Natural killer cell (primary cell): ENCODE measurements at regions not wholly inside any gene's neighbourhood (a gene's known extent, or its start where the extent isn't known, plus 50 kb on each side); places are given as distances from the start of the nearest gene placed in this dataset.

Source experiments
- ATAC-seq, 3 donors: fragments of 150-1000 bp in 2 of 3; fragments of 200-7000 bp in 1 of 3; cut with Tn5 transposase; 1 replicate in 1 of 3; 2 replicates in 2 of 3; pipeline ENCODE4 v1.10.0; 2021; ENCODE audit warnings: mild to moderate bottlenecking in 2 of 3, moderate library complexity in 2 of 3
- DNase-seq, 2 donors: peaks; one replicate each; pipeline versions ENCODE4 v3.0.0 to v3.0.0-alpha.2; 2013 to 2021; ENCODE audit warnings: mixed read lengths in 1 of 2
- H3K27ac ChIP-seq: one replicate; pipeline ENCODE4 v1.5.1; 2013; ENCODE audit warnings: mild to moderate bottlenecking, low read length
- H3K27me3 ChIP-seq: one replicate; pipeline ENCODE4 v1.6.1; 2013; ENCODE audit warnings: low read length; ENCODE audit not compliant: control insufficient read depth, insufficient read depth
- H3K36me3 ChIP-seq: one replicate; pipeline ENCODE4 v1.6.1; 2013; ENCODE audit warnings: low read length; ENCODE audit not compliant: control insufficient read depth, insufficient read depth
- H3K4me1 ChIP-seq: one replicate; pipeline ENCODE4 v1.6.1; 2013; ENCODE audit warnings: low read length; ENCODE audit not compliant: control insufficient read depth, insufficient read depth
- H3K4me3 ChIP-seq: one replicate; pipeline ENCODE4 v1.5.1; 2013; ENCODE audit warnings: low read length
- H3K9me3 ChIP-seq: one replicate; pipeline ENCODE4 v1.6.1; 2013; ENCODE audit warnings: low read length; ENCODE audit not compliant: control insufficient read depth, insufficient read depth
- H3K27ac Mint-ChIP-seq, 2 donors: one replicate each; pipeline ENCODE4 v1.8.0; 2022; ENCODE audit warnings: mild to moderate bottlenecking in 2 of 2, mixed read lengths in 2 of 2, moderate library complexity in 1 of 2
- H3K27me3 Mint-ChIP-seq, 2 donors: one replicate each; pipeline ENCODE4 v1.8.0; 2022; ENCODE audit warnings: low read depth in 2 of 2, mixed read lengths in 2 of 2
- H3K36me3 Mint-ChIP-seq: one replicate; pipeline ENCODE4 v1.8.0; 2022; ENCODE audit warnings: mixed read lengths
- H3K4me1 Mint-ChIP-seq, 2 donors: one replicate each; pipeline ENCODE4 v1.8.0; 2022; ENCODE audit warnings: mixed read lengths in 2 of 2
- H3K4me3 Mint-ChIP-seq: one replicate; pipeline ENCODE4 v1.8.0; 2022; ENCODE audit warnings: mild to moderate bottlenecking, moderate library complexity, mixed read lengths
- H3K9me3 Mint-ChIP-seq, 2 donors: one replicate each; pipeline ENCODE4 v1.8.0; 2022; ENCODE audit warnings: mixed read lengths in 2 of 2
- WGBS: methylation state at CpG from one replicate; pipeline ENCODE4 v1.1.7; 2013; ENCODE audit warnings: missing lambda C conversion rate; ENCODE audit not compliant: insufficient coverage; 5-methylcytosine and 5-hydroxymethylcytosine counted together
- intact Hi-C: fragments of 100-400 bp; cut with micrococcal nuclease; formaldehyde crosslinking; loops from one replicate; pipeline ENCODE4 v1.14.2; 2022
- TF ChIP-seq, protein P1 (sequence below): fragments of 200-600 bp; IDR thresholded peaks from one replicate; pipeline ENCODE4 v1.8.0; 2022; ENCODE audit warnings: antibody characterized with exemption

DNA sequence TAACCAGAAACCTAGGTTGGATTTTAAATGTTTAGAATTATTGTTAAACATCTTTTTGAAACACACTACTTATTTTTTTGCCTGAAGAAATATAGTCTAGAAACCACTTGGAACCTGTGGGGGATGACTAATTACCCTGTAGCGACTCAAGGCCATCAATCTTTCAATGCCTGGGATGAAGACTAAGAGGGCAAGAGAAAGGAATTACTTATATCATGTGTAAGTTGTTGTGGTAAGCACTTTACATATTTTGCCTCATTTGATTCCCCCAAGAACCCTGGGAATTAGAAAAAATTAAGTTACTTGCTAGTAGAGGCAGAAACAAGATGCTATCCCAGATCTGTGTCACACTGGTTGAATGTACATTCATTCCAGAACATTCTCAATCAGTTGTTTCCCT lies 170.9 kb upstream of the GRIA3 start:
- Histone ChIP-seq H3K27me3 (no peaks in the 10 kb centered on the region), H3K4me1 (no peaks in the 10 kb centered on the region), H3K9me3 (no peaks in the 10 kb centered on the region), H3K4me3 (no peak overlapping the region), H3K27ac (no peak overlapping the region), H3K36me3 (no peaks in the 10 kb centered on the region)
- ATAC-seq = no peak
- intact Hi-C loops = no loop called here
- TF ChIP-seq, protein P1, sequence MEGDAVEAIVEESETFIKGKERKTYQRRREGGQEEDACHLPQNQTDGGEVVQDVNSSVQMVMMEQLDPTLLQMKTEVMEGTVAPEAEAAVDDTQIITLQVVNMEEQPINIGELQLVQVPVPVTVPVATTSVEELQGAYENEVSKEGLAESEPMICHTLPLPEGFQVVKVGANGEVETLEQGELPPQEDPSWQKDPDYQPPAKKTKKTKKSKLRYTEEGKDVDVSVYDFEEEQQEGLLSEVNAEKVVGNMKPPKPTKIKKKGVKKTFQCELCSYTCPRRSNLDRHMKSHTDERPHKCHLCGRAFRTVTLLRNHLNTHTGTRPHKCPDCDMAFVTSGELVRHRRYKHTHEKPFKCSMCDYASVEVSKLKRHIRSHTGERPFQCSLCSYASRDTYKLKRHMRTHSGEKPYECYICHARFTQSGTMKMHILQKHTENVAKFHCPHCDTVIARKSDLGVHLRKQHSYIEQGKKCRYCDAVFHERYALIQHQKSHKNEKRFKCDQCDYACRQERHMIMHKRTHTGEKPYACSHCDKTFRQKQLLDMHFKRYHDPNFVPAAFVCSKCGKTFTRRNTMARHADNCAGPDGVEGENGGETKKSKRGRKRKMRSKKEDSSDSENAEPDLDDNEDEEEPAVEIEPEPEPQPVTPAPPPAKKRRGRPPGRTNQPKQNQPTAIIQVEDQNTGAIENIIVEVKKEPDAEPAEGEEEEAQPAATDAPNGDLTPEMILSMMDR = no peak
- H3K27me3 Mint-ChIP-seq = no peaks in the 10 kb centered on the region
- DNase-seq = no peak
- H3K4me3 Mint-ChIP-seq = no peak overlapping the region
- WGBS = 38% methylated on average over 1 of the region's 1 CpG
- H3K9me3 Mint-ChIP-seq = peaks cover 6 to 10% of the 10 kb centered on the region in 2 donors
- no peaks in the 10 kb centered on the region for H3K4me1 Mint-ChIP-seq
- no peak overlapping the region for H3K27ac Mint-ChIP-seq
- H3K36me3 Mint-ChIP-seq = no peaks in the 10 kb centered on the region

DNA sequence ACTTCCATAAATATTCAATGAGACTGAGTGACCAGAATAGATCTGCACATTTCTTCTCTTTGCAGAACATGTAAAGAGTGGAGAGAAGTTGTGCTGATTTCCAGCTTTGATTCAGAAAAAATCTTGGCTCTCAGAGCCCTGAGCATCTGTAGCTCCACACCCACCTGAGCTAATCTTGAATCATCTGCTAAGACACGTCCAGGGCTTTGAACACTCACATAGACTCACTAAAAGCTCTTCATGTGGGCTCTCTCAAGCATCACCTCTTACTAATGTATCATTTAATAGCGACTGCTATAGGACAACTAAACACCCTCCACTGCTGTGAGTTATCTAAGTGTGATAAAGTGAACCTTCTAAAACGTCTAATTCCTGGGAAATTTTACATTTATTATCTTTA lies 147.7 kb upstream of the GRIA3 start:
- WGBS = 29% methylated on average over 1 of the region's 3 CpGs
- intact Hi-C loops = no loop called here
- TF ChIP-seq, protein P1 = no peak
- no peak overlapping the region for H3K27ac ChIP-seq
- H3K27me3 ChIP-seq = no peaks in the 10 kb centered on the region
- no peaks in the 10 kb centered on the region for H3K9me3 ChIP-seq
- Mint-ChIP-seq H3K27ac (no peak overlapping the region), H3K4me3 (no peak overlapping the region), H3K9me3 (peaks cover 6% of the 10 kb centered on the region in 2 donors), H3K36me3 (no peaks in the 10 kb centered on the region), H3K27me3 (no peaks in the 10 kb centered on the region), H3K4me1 (no peaks in the 10 kb centered on the region)
- DNase-seq (no peak), ATAC-seq (no peak)
- H3K4me1 ChIP-seq = no peaks in the 10 kb centered on the region
- no peaks in the 10 kb centered on the region for H3K36me3 ChIP-seq
- H3K4me3 ChIP-seq = no peak overlapping the region

DNA sequence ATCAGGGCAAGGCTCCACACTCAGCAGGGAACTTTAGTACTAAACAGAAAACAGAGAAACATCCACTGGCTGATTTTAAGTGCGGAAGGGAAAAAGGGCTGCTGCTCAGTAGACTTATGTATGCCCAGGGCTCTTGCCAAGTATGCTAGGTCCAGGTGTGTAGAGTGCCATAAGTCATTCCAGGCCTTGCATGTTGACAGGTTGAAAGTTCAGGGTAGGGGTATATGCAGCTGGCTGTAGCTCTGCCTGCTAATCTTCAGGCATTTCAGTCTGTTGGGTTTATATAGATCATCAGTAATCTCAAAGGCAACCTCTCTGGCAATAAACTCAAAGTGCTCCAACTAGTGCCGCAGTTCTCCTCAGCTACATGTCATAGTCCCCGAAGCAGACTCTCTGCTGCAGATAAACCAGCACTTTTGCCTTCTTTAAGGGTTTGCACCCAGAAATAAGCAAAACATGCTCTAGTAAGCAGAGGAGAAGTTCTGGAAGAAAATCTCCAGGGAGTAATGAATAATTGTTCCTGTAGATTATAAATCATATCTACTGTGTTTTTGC lies 134.9 kb upstream of the GRIA3 start:
- DNase-seq = no peak
- 80% methylated on average over 3 of the region's 3 CpGs for WGBS
- Mint-ChIP-seq H3K9me3 (peaks cover 2 to 4% of the 10 kb centered on the region in 2 donors), H3K27me3 (no peaks in the 10 kb centered on the region), H3K4me1 (no peaks in the 10 kb centered on the region), H3K4me3 (no peak overlapping the region), H3K27ac (no peak overlapping the region), H3K36me3 (no peaks in the 10 kb centered on the region)
- Histone ChIP-seq H3K36me3 (no peaks in the 10 kb centered on the region), H3K4me3 (no peak overlapping the region), H3K9me3 (no peaks in the 10 kb centered on the region), H3K4me1 (no peaks in the 10 kb centered on the region), H3K27ac (no peak overlapping the region), H3K27me3 (no peaks in the 10 kb centered on the region)
- intact Hi-C loops = no loop called here
- TF ChIP-seq, protein P1 = no peak
- no peak for ATAC-seq

DNA sequence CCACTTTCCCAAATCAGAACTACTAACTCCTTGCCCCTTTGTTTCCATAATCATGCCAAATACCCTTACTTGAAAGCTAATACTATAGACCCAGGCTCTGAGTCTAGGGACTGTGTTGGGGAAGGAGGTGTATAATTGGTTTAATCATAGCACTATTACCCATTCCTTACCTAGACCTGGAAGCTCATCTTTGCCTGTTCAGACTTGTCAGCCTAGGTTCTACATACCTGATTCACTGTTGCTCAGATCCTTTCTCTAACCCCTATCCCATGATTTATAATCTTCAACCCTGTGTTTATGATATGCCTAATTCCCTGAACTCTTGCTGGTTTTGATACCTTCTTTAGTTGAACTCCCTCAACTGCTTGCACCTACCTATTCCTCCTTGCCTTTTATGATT lies 123.1 kb upstream of the GRIA3 start:
- Mint-ChIP-seq H3K4me3 (no peak overlapping the region), H3K27ac (no peak overlapping the region), H3K9me3 (peaks cover 3 to 6% of the 10 kb centered on the region in 2 donors), H3K36me3 (no peaks in the 10 kb centered on the region), H3K4me1 (no peaks in the 10 kb centered on the region), H3K27me3 (no peaks in the 10 kb centered on the region)
- DNase-seq (no peak), ATAC-seq (no peak)
- no peak overlapping the region for H3K27ac ChIP-seq
- H3K27me3 ChIP-seq = no peaks in the 10 kb centered on the region
- H3K4me1 ChIP-seq = no peaks in the 10 kb centered on the region
- no peaks in the 10 kb centered on the region for H3K36me3 ChIP-seq
- TF ChIP-seq, protein P1 = no peak
- intact Hi-C loops = no loop called here
- no peaks in the 10 kb centered on the region for H3K9me3 ChIP-seq
- no peak overlapping the region for H3K4me3 ChIP-seq
